Skeletal muscle satellite cell (primary cell): ENCODE measurements at regions not wholly inside any gene's neighbourhood (a gene's known extent, or its start where the extent isn't known, plus 50 kb on each side); places are given as distances from the start of the nearest gene placed in this dataset.

ENCODE experiments used
- H3K27me3 ChIP-seq: 2 replicates; pipeline ENCODE4 v1.7.0; 2013; ENCODE audit warnings: low read length; ENCODE audit not compliant: control insufficient read depth, insufficient read depth
- H3K36me3 ChIP-seq: 2 replicates; pipeline ENCODE4 v1.7.0; 2013; ENCODE audit warnings: mild to moderate bottlenecking, control low read depth, low read length; ENCODE audit not compliant: insufficient read depth
- H3K4me1 ChIP-seq: 2 replicates; pipeline ENCODE4 v1.7.0; 2013; ENCODE audit warnings: low read length; ENCODE audit not compliant: control insufficient read depth, insufficient read depth
- H3K4me2 ChIP-seq: 2 replicates; pipeline ENCODE4 v1.7.0; 2013; ENCODE audit warnings: mild to moderate bottlenecking, low read length
- H3K4me3 ChIP-seq: 2 replicates; pipeline ENCODE4 v1.7.0; 2013; ENCODE audit warnings: low read length
- H3K9ac ChIP-seq: 2 replicates; pipeline ENCODE4 v1.7.0; 2013; ENCODE audit warnings: mild to moderate bottlenecking, low read depth, low read length, moderate library complexity
- H3K9me3 ChIP-seq: replicated peaks from 2 replicates; pipeline ENCODE4 v1.7.0; 2013; ENCODE audit warnings: mild to moderate bottlenecking, control low read depth, low read length

DNA sequence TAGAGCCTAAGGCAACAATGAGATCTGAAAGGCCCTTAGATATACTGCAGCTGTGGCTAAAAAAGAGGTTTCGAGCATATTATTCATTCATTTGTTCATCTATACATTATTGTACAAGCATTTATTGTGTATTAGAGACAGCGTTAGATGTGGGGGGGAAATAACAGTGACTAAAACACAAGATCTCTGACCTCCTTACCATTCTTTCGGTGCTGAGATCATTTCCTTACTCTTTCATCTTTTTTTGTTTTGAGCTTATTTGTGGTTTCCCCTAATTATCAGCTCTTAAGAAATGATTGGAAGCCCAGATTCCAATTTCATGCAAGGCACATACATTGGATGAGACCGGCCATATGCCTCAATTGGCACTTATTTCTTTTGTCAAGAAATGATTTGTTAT is 113.2 kb downstream of the SEC61B start:
- no peaks in the 10 kb centered on the region for H3K36me3 ChIP-seq
- no peaks in the 10 kb centered on the region for H3K4me1 ChIP-seq
- H3K9me3 ChIP-seq = no peaks in the 10 kb centered on the region
- peaks cover 4% of the 10 kb centered on the region for H3K27me3 ChIP-seq
- no peak overlapping the region for H3K9ac ChIP-seq
- no peak overlapping the region for H3K4me2 ChIP-seq
- H3K4me3 ChIP-seq = no peak overlapping the region

DNA sequence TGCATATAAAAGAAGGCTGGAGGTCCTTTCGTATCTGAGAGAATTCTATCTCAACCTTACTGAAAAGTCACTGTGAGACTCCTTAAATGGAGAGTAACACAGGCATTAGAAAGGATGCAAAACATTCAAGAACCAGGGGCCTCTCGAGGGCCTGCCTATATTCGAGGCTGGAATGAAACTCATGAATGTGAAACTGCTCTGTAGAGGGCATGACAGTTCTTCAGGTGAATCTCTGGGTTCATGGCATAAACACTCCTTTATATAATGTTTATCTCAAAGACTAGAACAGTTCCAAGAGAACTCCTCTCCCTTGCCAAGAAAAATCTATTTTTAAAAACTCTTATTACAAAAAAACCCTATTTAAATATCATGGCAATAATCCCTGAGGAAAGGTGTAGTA is 113.9 kb downstream of the SEC61B start:
- Histone ChIP-seq H3K4me1 (no peaks in the 10 kb centered on the region), H3K4me2 (no peak overlapping the region), H3K4me3 (no peak overlapping the region), H3K36me3 (no peaks in the 10 kb centered on the region), H3K9me3 (no peaks in the 10 kb centered on the region), H3K9ac (no peak overlapping the region), H3K27me3 (peaks cover 4% of the 10 kb centered on the region)

DNA sequence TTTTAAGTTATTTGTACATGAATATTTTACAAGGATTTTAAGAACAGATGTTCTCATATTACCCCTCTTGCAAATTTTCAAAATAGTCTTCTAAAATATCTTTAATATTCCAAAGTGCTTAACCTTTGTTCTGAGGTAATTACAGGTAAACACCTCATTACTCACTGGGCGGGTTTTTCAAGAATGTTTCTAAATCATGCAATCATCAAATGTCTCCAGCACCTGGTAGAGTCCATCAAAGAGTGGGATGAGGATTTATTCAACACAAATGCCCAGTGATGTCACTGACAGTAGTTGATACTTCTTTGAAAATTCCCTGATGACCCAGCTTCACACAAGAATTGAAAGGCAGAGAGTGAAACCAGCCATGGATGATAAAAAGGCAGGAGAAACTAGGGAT is 114.4 kb downstream of the SEC61B start:
- no peak overlapping the region for H3K4me3 ChIP-seq
- H3K36me3 ChIP-seq = no peaks in the 10 kb centered on the region
- no peak overlapping the region for H3K9ac ChIP-seq
- H3K9me3 ChIP-seq = no peaks in the 10 kb centered on the region
- no peak overlapping the region for H3K4me2 ChIP-seq
- no peaks in the 10 kb centered on the region for H3K4me1 ChIP-seq
- peaks cover 4% of the 10 kb centered on the region for H3K27me3 ChIP-seq

DNA sequence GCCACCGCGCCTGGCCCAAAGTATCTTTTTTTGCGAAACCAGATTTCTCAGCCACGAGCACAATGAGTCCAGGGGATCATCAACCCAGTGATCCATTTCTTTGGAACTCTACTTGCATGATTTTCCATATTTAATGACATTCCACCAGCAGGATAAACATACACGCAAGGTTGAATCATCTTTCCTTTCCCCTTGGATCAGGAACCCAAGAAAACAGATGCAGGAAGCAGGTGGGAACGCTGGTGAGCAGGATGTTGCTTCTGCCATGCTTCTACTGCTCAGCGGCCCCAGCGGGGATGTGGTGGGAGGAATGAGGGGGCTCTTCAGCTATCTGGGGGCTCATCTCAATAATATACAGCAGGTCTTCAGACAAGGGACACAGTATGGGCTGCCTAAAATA is 118.2 kb downstream of the SEC61B start:
- H3K4me3 ChIP-seq = no peak overlapping the region
- peaks cover 1% of the 10 kb centered on the region for H3K27me3 ChIP-seq
- no peak overlapping the region for H3K9ac ChIP-seq
- no peaks in the 10 kb centered on the region for H3K36me3 ChIP-seq
- no peak overlapping the region for H3K4me2 ChIP-seq
- H3K9me3 ChIP-seq = no peaks in the 10 kb centered on the region
- no peaks in the 10 kb centered on the region for H3K4me1 ChIP-seq

DNA sequence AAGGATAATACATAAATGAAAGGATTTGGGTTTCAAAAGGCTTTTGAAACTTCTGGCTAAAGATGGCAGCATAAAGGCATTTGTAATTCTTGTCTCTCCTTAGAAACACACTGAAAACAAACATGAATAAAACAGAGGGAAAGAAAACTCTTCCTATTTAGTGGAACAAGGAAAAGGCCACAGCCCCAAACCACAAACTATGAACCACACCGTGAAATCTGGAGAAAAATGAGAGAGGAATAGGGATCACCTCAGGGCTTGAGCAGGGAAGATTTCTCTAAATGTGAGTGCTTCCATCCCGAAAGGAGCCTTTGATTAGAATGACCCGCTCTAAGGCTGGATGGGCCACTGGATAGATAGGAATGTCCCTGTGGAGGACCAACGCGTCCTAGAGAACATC is 119.6 kb downstream of the SEC61B start:
- no peaks in the 10 kb centered on the region for H3K36me3 ChIP-seq
- no peaks in the 10 kb centered on the region for H3K27me3 ChIP-seq
- H3K9ac ChIP-seq = no peak overlapping the region
- no peaks in the 10 kb centered on the region for H3K9me3 ChIP-seq
- no peak overlapping the region for H3K4me2 ChIP-seq
- H3K4me1 ChIP-seq = no peaks in the 10 kb centered on the region
- H3K4me3 ChIP-seq = no peak overlapping the region

DNA sequence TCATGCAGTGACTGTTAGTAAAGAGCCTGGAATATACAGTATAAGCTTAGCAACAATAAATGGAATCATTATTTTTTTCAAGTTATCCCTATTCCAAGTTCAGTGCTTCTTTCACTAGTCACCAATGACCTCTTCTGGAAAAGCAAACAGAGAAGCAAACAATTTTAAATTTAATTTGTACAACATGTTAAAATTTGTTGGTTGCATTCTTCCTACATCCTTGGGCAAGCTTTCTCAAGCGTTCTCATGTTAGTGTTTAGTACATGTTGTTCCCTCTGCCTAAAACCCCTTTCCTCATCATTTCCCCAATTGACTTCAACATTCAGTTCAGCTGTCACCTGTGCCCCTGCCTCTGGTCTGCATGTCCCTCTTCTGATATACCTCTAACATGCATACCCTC is 123.4 kb downstream of the SEC61B start:
- Histone ChIP-seq H3K4me2 (no peak overlapping the region), H3K4me1 (no peaks in the 10 kb centered on the region), H3K9ac (no peak overlapping the region), H3K27me3 (peaks cover 12% of the 10 kb centered on the region), H3K9me3 (no peaks in the 10 kb centered on the region), H3K4me3 (no peak overlapping the region), H3K36me3 (no peaks in the 10 kb centered on the region)

DNA sequence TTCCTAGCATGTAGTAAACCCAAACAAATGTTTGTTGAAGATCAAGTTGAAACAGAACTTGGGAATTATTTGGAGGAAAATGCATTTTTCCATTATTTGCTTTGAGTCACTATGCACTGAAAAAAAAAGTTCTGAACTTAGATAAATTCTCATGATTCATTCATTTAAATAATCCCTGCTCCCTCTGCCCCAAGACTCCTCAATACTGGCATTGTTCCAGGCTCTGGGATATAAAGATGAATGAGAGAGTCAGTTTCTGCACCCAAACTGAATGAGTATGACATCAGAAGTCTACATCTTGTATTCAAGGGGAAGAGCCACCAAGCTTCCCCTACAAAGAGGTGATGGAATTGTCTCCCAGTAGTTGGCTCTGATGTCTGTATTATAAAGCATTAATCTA is 123.9 kb downstream of the SEC61B start:
- no peak overlapping the region for H3K9ac ChIP-seq
- H3K4me2 ChIP-seq = no peak overlapping the region
- H3K9me3 ChIP-seq = no peaks in the 10 kb centered on the region
- H3K4me1 ChIP-seq = no peaks in the 10 kb centered on the region
- H3K4me3 ChIP-seq = no peak overlapping the region
- peaks cover 14% of the 10 kb centered on the region for H3K27me3 ChIP-seq
- no peaks in the 10 kb centered on the region for H3K36me3 ChIP-seq

DNA sequence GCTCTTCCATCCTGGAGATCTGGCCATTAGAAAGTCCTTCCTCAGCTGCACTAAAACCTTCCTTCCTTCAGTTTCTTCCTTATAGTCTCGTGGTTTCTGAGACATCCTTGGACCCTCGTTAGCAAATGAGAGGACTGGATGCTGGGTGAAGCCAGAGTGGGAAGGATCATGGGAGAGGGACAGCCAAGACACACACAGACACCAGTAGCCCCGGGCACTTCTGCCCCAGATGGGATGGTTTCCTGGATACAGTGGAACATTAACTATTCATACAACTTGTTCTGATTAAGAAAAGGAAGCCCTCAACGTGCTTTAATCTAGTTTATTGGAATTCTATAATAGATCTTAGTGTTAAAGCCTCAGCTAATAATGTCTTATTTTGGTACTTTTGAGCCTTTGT is 125.5 kb downstream of the SEC61B start:
- Histone ChIP-seq H3K9me3 (no peaks in the 10 kb centered on the region), H3K4me3 (no peak overlapping the region), H3K4me2 (no peak overlapping the region), H3K4me1 (no peaks in the 10 kb centered on the region), H3K9ac (no peak overlapping the region), H3K27me3 (peaks cover 20% of the 10 kb centered on the region), H3K36me3 (no peaks in the 10 kb centered on the region)

DNA sequence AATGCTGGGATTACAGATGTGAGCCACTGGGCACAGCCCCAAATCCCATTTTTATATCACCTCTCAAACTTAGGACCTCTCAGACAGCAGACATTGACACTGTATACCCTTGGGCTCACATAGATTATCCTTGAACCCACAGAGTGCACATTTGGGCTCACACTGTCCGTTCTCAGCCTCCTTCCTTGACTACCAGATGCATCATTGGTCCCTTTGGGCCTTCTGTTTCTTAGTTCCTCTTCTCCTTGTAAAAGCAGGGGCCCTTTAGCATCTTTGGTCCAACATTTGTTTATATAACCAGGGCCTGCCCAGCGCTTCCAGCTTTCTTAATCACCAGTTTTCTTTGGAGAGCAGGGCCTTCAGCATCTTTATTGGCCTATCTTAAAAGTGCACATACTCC is 126.2 kb downstream of the SEC61B start:
- no peak overlapping the region for H3K9ac ChIP-seq
- peaks cover 5% of the 10 kb centered on the region for H3K4me1 ChIP-seq
- H3K9me3 ChIP-seq = no peaks in the 10 kb centered on the region
- no peaks in the 10 kb centered on the region for H3K36me3 ChIP-seq
- no peak overlapping the region for H3K4me3 ChIP-seq
- H3K27me3 ChIP-seq = peaks cover 20% of the 10 kb centered on the region
- no peak overlapping the region for H3K4me2 ChIP-seq

DNA sequence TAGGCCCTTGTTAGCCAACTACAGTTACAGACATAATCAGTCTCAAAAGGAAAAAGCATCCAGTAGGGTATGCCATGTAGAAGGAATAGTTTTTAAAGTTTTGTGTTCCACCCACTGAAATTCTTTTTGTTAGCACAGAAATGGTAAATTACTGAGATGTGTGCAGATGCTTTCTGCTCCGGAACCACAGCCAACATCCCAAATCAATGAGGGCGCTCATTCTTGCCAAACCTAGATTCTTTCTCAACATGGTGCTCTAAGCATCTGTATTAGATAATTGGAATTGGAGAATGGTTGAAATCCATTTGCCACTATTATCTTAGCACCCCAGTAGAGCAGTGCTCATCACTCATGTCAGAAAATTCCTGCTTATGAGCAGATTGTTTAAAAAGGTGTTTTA is 127.8 kb downstream of the SEC61B start:
- Histone ChIP-seq H3K36me3 (no peaks in the 10 kb centered on the region), H3K27me3 (peaks cover 20% of the 10 kb centered on the region), H3K4me2 (no peak overlapping the region), H3K4me3 (no peak overlapping the region), H3K4me1 (peaks cover 11% of the 10 kb centered on the region), H3K9ac (no peak overlapping the region), H3K9me3 (no peaks in the 10 kb centered on the region)

DNA sequence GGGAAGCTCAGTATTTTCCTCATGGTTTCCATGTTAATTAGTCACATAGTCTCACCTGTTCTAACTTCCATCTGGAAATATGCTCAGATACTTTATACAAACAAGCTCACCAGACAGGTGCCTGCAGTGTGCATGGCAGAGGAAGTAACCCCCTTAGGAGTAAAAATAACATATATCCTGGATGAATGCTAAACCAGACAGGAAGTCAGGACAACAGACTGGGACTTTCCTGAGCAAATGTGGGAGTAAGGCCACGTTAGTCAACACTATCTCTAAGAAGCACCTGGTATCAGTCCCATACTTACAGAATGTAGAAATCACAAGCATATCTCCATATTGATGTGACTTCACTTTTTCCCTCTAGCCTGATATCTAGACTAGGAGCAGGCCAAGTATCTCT is 128.4 kb downstream of the SEC61B start:
- Histone ChIP-seq H3K4me2 (no peak overlapping the region), H3K36me3 (no peaks in the 10 kb centered on the region), H3K4me1 (peaks cover 11% of the 10 kb centered on the region), H3K27me3 (peaks cover 23% of the 10 kb centered on the region), H3K9me3 (no peaks in the 10 kb centered on the region), H3K4me3 (no peak overlapping the region), H3K9ac (no peak overlapping the region)

DNA sequence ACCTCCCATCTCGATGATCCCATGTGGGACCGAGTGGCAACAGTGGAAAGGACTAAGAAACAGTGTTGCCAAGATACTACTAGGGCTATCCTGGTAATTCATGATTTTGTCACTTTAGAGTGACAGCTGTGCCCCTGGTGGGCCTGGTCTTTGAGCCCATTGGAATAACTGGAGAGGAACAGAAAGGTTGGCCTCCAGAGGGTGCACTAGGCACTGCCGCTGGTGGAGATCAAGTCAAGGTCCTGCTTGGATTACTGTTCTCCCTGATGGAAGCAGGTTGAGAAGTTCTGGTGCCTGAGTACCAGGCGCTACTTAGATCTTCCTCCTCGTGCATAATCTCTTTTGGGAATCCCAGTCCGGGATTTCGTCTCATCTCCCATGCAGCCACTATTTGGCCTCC is 129.6 kb downstream of the SEC61B start:
- H3K36me3 ChIP-seq = no peaks in the 10 kb centered on the region
- H3K27me3 ChIP-seq = peaks cover 33% of the 10 kb centered on the region
- no peak overlapping the region for H3K4me2 ChIP-seq
- no peak overlapping the region for H3K4me3 ChIP-seq
- no peak overlapping the region for H3K9ac ChIP-seq
- no peaks in the 10 kb centered on the region for H3K9me3 ChIP-seq
- H3K4me1 ChIP-seq = peaks cover 11% of the 10 kb centered on the region
